ENCODE measurements at regions not wholly inside any gene's neighbourhood (a gene's known extent, or its start where the extent isn't known, plus 50 kb on each side); places are given as distances from the start of the nearest gene placed in this dataset.

DNA sequence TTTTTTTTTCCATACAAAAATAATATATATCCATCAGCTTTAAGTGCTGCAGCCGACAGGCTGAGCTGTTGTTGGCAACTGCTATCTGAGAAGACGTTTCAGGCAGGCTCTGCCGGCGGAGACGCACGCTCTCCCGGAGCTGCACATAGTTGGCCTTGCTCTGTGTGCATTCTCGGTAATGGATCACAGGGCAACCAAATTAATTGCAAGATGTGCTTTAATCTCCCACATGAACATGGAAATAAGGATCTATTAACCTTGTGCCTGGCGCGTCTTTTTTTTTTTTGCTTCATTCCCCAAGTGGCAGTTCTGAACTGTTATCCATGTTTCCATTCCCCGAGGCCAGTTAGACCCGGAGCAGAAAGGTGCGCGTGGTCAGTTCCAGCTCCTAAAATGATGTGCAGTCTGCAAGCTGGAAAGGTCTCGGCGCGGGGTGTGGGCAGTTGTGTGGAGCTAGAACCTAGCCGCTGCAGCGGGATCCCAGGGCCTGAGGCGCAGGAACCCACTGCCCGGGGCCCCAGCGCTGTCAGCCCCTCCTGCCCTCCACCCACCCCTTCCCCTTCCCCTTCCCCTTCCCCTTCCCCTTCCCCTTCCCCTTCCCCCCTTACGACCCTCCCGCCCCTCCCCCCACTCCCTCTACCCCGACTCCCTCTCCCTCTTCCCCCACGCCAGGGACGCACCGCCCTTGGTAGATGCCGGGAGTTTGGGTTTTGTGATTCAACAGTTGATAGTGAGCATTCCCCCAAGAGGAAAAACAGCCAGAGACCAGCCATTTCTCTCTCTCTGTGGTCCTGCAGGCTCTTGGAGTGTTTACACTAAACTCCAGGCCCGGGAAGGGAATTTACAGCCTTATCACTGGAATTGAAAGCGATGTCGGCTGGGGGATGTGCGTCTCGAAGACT, 137.8 kb downstream of the CEP120 start:
- TF ChIP-seq, protein P1, sequence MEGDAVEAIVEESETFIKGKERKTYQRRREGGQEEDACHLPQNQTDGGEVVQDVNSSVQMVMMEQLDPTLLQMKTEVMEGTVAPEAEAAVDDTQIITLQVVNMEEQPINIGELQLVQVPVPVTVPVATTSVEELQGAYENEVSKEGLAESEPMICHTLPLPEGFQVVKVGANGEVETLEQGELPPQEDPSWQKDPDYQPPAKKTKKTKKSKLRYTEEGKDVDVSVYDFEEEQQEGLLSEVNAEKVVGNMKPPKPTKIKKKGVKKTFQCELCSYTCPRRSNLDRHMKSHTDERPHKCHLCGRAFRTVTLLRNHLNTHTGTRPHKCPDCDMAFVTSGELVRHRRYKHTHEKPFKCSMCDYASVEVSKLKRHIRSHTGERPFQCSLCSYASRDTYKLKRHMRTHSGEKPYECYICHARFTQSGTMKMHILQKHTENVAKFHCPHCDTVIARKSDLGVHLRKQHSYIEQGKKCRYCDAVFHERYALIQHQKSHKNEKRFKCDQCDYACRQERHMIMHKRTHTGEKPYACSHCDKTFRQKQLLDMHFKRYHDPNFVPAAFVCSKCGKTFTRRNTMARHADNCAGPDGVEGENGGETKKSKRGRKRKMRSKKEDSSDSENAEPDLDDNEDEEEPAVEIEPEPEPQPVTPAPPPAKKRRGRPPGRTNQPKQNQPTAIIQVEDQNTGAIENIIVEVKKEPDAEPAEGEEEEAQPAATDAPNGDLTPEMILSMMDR (conservative IDR thresholded peaks at IDR 0.05 in 1 of 2, IDR thresholded peaks at IDR 0.05 in 1 of 2; ENCODE audit: extremely low read depth in 1 of 2, insufficient read depth in 1 of 2, low read depth in 1 of 2, low read length in 2 of 2), result no peak
- TF ChIP-seq EZH2 (IDR thresholded peaks at IDR 0.05; ENCODE audit: borderline replicate concordance, low read length), result no peak

All from mammary epithelial cell (primary cell).